ENCODE measurements at regions not wholly inside any gene's neighbourhood (a gene's known extent, or its start where the extent isn't known, plus 50 kb on each side); places are given as distances from the start of the nearest gene placed in this dataset.

DNA sequence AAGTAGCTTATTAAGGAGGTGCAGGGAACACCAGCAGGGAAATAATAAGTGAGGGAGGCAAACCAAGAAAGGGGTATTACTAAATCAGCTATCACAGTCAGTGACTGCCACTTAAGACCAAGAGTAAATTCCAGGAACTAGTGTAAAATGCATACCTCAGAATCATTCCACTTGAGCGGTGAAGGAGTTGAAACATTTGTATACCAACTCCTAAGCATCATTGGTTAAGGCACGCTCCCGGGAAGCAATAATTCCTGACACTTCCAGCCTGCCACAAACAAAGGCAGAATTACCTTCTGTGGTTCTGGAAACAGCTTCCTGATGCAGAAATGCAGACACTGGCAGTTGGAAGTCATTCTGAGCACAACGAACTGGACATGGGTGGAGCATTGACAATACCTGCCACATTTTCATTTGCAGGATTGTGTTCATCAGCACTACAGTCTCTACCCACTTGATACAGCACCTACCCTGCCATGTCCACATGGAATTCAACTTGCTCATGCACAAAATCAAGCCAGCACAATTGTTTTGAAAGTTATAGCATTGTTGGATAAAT lies 82.1 kb downstream of the PPP1R2C start:
- H3K4me1 ChIP-seq: no peaks in the 10 kb centered on the region
- H3K4me2 ChIP-seq: no peak overlapping the region
- H3K9ac ChIP-seq: no peak overlapping the region
- H3K27ac ChIP-seq: no peak overlapping the region
- no peak overlapping the region for H3K4me3 ChIP-seq
- no peaks in the 10 kb centered on the region for H3K36me3 ChIP-seq
- no peaks in the 10 kb centered on the region for H3K9me3 ChIP-seq
- H3K27me3 ChIP-seq: peaks cover 91% of the 10 kb centered on the region
- H4K20me1 ChIP-seq: peaks cover 16% of the 10 kb centered on the region; the same call in 1 of the 2 replicates
- no peak for TF ChIP-seq Cebpa-rat (IDR thresholded peaks at IDR 0.05)

DNA sequence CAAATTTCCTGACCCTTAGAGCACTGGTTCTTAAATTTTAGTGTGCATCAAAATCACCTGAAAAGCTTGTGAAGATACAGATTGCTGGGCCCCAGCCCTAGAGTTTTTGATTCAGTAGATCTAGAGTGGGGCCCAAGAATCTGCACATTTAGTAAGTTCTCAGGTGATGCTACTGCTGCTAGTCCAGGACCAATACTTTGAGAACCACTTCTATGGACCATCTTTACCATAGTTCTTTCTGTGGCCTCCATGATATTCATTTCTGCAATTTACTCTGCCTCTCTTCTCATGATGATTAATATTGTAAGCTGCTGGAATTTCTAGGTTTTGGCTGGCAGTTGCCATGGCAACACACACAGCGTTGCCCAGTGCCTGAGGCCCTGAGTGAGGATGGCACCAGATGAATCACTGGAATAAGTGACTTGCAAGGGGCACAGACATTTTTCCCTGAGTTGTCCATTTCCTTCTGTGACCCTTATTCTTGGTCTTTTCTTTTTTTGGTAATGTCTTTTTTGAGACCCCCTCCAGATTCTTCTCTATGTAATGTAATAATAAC lies 83.6 kb downstream of the PPP1R2C start:
- no peak overlapping the region for H3K4me2 ChIP-seq
- TF ChIP-seq Cebpa-rat (IDR thresholded peaks at IDR 0.05): no peak

DNA sequence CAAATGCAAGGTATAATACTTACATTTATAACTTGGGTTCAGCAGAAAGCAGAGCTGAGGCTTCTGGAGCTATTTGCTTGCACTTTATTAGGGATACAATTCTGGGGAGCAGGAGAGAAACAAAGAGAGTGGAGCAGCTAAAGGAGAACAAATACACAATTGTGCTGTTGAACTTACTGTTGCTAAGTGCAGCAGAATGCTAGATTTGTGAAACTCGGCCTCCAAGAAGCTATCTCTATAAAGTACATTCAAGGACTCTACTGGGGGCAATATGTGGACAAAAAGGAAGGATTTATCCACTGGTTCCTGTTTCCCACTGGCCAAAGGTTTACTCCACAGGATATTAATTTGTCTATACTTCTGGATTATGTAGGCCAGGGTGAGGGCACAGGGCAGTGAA lies 86.8 kb downstream of the PPP1R2C start:
- Histone ChIP-seq H3K9ac (no peak overlapping the region), H3K36me3 (no peaks in the 10 kb centered on the region), H3K27me3 (peaks cover 76% of the 10 kb centered on the region), H4K20me1 (peaks cover 11% of the 10 kb centered on the region; the same call in 1 of the 2 replicates), H3K9me3 (no peaks in the 10 kb centered on the region), H3K4me1 (no peaks in the 10 kb centered on the region), H3K27ac (no peak overlapping the region), H3K4me2 (no peak overlapping the region), H3K4me3 (no peak overlapping the region)
- no peak for TF ChIP-seq Cebpa-rat (IDR thresholded peaks at IDR 0.05)

More for the DNA sequence above, 83.6 kb downstream of the PPP1R2C start:
- Histone ChIP-seq H3K27ac (no peak overlapping the region), H3K9me3 (no peaks in the 10 kb centered on the region), H3K9ac (no peak overlapping the region), H4K20me1 (peaks cover 16% of the 10 kb centered on the region; the same call in 1 of the 2 replicates), H3K4me1 (no peaks in the 10 kb centered on the region), H3K4me3 (no peak overlapping the region), H3K36me3 (no peaks in the 10 kb centered on the region), H3K27me3 (peaks cover 83% of the 10 kb centered on the region)

DNA sequence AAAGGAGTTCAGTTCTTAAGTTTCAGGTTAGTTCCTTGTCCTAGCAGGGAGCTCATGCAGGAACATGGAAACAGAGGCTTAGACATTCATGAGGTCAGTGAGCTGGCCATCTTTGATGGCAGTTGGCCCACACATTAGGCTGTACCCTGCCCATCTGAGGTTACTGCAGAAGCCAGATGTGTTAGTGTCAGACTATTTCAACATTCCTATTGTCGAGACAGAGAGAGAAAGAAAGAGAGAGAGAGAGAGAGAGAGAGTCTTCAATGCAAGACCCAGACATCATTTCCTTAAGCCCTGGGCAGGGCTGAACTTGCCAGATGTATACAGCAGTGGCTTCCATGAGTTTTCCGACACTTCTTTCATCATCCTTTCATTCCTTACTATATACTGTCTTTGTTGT lies 91.3 kb downstream of the PPP1R2C start:
- H3K9ac ChIP-seq: no peak overlapping the region
- H3K4me3 ChIP-seq: no peak overlapping the region
- H3K4me2 ChIP-seq: no peak overlapping the region
- no peak for TF ChIP-seq Cebpa-rat (IDR thresholded peaks at IDR 0.05)
- H3K9me3 ChIP-seq: no peaks in the 10 kb centered on the region
- H3K27me3 ChIP-seq: peaks cover 70% of the 10 kb centered on the region
- H3K27ac ChIP-seq: no peak overlapping the region
- H3K4me1 ChIP-seq: no peaks in the 10 kb centered on the region
- peaks cover 5% of the 10 kb centered on the region; the same call in 1 of the 2 replicates for H4K20me1 ChIP-seq
- H3K36me3 ChIP-seq: no peaks in the 10 kb centered on the region

DNA sequence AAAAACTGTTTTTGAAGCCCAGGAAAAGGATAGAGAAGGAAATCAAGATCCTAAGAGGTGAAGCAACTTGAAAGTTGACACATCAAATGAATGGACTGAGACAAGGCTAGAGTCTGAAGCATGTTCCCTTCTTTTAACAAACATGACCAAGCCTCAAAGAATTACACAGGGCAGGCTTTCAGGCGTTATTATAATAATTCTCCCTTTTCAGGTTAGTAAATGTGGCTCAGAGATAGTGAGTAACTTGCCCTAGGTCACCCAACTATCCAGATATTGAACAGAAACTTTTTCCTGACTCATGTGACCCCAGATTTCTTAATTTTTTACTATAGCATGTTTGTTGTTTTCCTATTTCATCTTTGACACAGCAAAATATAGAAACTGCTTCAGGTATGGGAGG lies 91.7 kb downstream of the PPP1R2C start:
- Histone ChIP-seq H3K9ac (no peak overlapping the region), H4K20me1 (peaks cover 2% of the 10 kb centered on the region; the same call in 1 of the 2 replicates), H3K4me2 (no peak overlapping the region), H3K36me3 (no peaks in the 10 kb centered on the region), H3K27me3 (peaks cover 70% of the 10 kb centered on the region), H3K4me3 (no peak overlapping the region), H3K9me3 (no peaks in the 10 kb centered on the region), H3K27ac (no peak overlapping the region), H3K4me1 (no peaks in the 10 kb centered on the region)
- TF ChIP-seq Cebpa-rat (IDR thresholded peaks at IDR 0.05): no peak

DNA sequence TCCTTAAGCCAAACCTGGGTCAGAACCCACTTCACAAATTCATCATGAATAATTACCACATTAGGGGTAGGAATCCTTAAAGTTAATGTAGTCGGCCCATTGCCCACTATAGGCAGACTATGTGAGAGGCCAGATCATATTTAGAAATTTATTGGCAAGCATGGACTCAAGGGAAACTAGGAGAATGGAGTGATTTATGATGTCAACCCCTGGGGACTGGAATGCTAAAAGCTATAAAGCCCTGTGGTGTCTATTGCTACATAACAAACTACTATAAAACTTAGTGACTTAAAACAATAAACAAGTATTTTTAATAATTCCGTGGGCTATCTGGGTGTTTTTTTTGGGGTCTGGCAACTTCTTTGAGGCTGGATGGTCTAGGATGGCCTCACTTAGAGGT lies 93.9 kb downstream of the PPP1R2C start:
- Histone ChIP-seq H3K4me3 (no peak overlapping the region), H3K9me3 (no peaks in the 10 kb centered on the region), H3K4me1 (no peaks in the 10 kb centered on the region), H4K20me1 (no peaks in the 10 kb centered on the region), H3K27me3 (peaks cover 86% of the 10 kb centered on the region), H3K9ac (no peak overlapping the region), H3K4me2 (no peak overlapping the region), H3K36me3 (no peaks in the 10 kb centered on the region), H3K27ac (no peak overlapping the region)
- TF ChIP-seq Cebpa-rat (IDR thresholded peaks at IDR 0.05): no peak

DNA sequence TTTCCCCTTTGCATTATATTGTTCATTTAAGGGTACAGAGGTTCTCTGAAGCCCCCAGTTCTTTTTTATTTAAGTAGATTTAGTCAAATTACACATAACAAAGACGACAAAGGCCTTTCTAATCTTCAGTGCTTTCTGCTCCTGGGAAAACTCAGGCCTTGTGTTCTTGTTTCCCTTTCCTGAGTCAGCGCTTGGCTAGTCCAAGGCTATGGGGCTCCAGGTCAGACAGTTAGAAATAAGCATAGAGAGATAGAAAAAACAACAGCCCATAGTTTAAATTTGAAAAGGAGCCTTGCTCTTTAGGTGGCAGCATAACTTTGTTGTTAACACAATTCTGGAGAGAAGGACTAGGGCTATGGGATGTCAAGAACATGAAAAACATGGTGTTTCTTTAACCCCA lies 97.3 kb downstream of the PPP1R2C start:
- Histone ChIP-seq H3K4me2 (no peak overlapping the region), H4K20me1 (no peaks in the 10 kb centered on the region), H3K36me3 (no peaks in the 10 kb centered on the region), H3K9ac (no peak overlapping the region), H3K27me3 (peaks cover 83% of the 10 kb centered on the region), H3K27ac (no peak overlapping the region), H3K4me1 (no peaks in the 10 kb centered on the region), H3K4me3 (no peak overlapping the region), H3K9me3 (no peaks in the 10 kb centered on the region)
- TF ChIP-seq Cebpa-rat (IDR thresholded peaks at IDR 0.05): no peak

DNA sequence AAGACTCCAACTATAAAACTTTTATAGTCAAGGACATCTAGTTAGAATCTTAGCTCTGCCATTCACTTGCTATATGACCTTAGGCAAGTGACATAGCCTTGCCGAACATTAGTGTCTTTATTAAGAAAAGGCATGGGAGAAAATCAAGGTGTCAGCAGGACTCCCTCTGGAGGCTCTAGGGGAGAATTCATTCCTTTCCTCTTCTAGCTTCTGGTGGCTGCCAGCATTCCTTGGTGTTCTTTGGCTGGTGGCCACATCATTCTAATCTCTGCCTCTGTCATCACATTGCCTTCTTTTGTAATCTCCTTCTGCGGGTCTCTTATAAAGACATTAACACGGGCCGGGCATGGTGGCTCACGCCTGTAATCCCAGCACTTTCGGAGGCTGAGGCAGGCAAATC lies 99.8 kb downstream of the PPP1R2C start:
- Histone ChIP-seq H3K36me3 (no peaks in the 10 kb centered on the region), H3K9ac (no peak overlapping the region), H3K9me3 (no peaks in the 10 kb centered on the region), H3K4me1 (no peaks in the 10 kb centered on the region), H3K27me3 (peaks cover 84% of the 10 kb centered on the region), H3K4me3 (no peak overlapping the region), H4K20me1 (no peaks in the 10 kb centered on the region), H3K4me2 (no peak overlapping the region), H3K27ac (no peak overlapping the region)
- no peak for TF ChIP-seq Cebpa-rat (IDR thresholded peaks at IDR 0.05)

DNA sequence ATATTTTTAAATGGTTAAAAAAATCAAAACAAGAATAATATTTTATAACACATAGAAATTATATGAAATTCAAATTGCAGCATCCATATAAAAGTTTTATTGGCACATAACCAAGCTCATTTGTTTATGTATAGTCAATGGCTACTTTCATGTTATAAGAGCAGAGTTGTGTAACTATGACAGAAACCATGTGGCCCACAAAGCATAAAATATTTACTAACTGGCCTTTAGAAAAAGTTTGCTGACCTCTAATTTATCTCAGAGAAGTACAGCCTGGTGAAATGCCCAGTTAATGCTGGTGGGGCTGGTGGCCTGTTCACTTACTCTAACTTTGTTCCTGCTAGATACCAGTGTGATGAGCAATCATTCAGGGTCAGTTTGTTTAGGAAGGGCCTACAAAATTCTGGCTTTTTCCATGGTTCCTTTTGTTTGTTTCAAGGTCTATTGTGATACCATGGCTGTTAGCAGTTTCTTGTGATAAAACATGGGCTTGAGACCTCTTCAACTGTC lies 104.6 kb downstream of the PPP1R2C start:
- Histone ChIP-seq H3K9ac (no peak overlapping the region), H3K4me1 (no peaks in the 10 kb centered on the region), H4K20me1 (no peaks in the 10 kb centered on the region), H3K27ac (no peak overlapping the region), H3K27me3 (peaks cover 83% of the 10 kb centered on the region), H3K4me2 (no peak overlapping the region), H3K4me3 (no peak overlapping the region), H3K36me3 (no peaks in the 10 kb centered on the region), H3K9me3 (peaks cover 8% of the 10 kb centered on the region; the same call in 1 of the 2 replicates)
- TF ChIP-seq Cebpa-rat (IDR thresholded peaks at IDR 0.05): no peak

DNA sequence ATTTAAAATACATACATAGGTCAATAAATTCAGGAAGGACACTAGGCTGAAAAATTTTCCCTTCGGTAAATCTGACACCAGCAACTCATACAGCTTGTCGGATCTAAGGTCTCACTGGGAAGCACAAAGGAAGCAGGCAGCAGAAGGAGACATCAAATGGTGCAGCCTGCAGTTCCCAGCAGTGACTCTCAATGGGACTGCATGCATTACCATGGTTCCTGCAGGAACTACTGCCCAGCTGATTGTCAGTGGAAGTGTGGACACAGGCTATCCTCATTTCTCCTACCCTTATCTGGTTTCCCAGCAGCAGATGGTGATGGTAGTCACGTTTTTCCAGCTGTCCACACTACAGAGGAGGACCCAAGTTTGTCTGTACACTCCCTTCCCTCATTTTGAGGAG lies 113.3 kb downstream of the PPP1R2C start:
- H3K4me2 ChIP-seq: no peak overlapping the region
- no peaks in the 10 kb centered on the region for H3K4me1 ChIP-seq
- no peaks in the 10 kb centered on the region for H4K20me1 ChIP-seq
- no peak overlapping the region for H3K9ac ChIP-seq
- no peak for TF ChIP-seq Cebpa-rat (IDR thresholded peaks at IDR 0.05)
- no peaks in the 10 kb centered on the region for H3K36me3 ChIP-seq
- H3K27me3 ChIP-seq: peaks cover 71% of the 10 kb centered on the region
- H3K4me3 ChIP-seq: no peak overlapping the region
- H3K27ac ChIP-seq: no peak overlapping the region
- H3K9me3 ChIP-seq: 0 out of 2 replicates have a peak, but pooled peaks cover under 1% of the 10 kb centered on the region

All from BLaER1 (cell line).